WERI-Rb-1 (cell line): ENCODE measurements at regions not wholly inside any gene's neighbourhood (a gene's known extent, or its start where the extent isn't known, plus 50 kb on each side); places are given as distances from the start of the nearest gene placed in this dataset.

Source experiments
- DNase-seq: peaks from one replicate; pipeline ENCODE4 v3.0.0-alpha.2; 2020
- H3K27ac ChIP-seq: fragments of 250-450 bp; sonication (Bioruptor Pico); 2 replicates; pipeline ENCODE4 v1.5.1; 2020; ENCODE audit warnings: mild to moderate bottlenecking, moderate library complexity
- H3K27me3 ChIP-seq: fragments of 250-450 bp; sonication (Bioruptor Pico); 2 replicates; pipeline ENCODE4 v1.5.1; 2021; ENCODE audit warnings: mild to moderate bottlenecking, low read depth, moderate library complexity; ENCODE audit not compliant: insufficient read depth, severe bottlenecking
- H3K36me3 ChIP-seq: fragments of 250-450 bp; sonication (Bioruptor Pico); 2 replicates; pipeline ENCODE4 v1.5.1; 2020; ENCODE audit warnings: mild to moderate bottlenecking, moderate library complexity
- H3K4me3 ChIP-seq: 2 replicates; pipeline ENCODE4 v1.5.1; 2011; ENCODE audit warnings: low read depth, mild to moderate bottlenecking, control low read depth, low read length
- H3K9me3 ChIP-seq: fragments of 250-450 bp; sonication (Bioruptor Pico); 2 replicates; pipeline ENCODE4 v1.5.1; 2021; ENCODE audit warnings: mild to moderate bottlenecking, moderate library complexity; ENCODE audit not compliant: severe bottlenecking
- TF ChIP-seq, protein P1 (sequence below): IDR thresholded peaks from 2 replicates; pipeline ENCODE4 v1.5.1; 2011; ENCODE audit warnings: low read depth, mild to moderate bottlenecking, control low read depth, inconsistent platforms, low read length

DNA sequence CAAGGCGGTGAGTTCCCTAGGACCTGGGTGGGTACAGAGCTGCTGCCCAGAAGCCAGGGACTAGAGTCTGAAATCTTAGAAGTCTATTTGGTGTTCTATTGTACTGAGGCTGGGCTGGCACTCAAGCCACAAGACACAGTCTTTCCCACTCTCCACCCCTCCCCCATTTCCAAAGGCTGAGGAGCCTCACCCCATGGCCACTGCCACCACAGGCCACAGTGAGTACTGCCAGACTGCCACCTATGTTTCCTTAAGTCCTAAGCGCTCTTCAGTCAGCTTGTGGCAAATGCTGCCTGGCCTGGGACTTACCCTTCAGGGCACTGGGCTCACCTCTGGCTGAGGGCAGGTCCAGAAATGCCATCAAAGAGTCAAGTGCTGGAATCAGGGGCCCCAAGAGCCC, 469.3 kb downstream of the HAO1 start:
- no peaks in the 10 kb centered on the region for H3K36me3 ChIP-seq
- no peak overlapping the region for H3K4me3 ChIP-seq
- no peak for DNase-seq
- no peaks in the 10 kb centered on the region for H3K27me3 ChIP-seq
- H3K27ac ChIP-seq: no peak overlapping the region
- TF ChIP-seq, protein P1, sequence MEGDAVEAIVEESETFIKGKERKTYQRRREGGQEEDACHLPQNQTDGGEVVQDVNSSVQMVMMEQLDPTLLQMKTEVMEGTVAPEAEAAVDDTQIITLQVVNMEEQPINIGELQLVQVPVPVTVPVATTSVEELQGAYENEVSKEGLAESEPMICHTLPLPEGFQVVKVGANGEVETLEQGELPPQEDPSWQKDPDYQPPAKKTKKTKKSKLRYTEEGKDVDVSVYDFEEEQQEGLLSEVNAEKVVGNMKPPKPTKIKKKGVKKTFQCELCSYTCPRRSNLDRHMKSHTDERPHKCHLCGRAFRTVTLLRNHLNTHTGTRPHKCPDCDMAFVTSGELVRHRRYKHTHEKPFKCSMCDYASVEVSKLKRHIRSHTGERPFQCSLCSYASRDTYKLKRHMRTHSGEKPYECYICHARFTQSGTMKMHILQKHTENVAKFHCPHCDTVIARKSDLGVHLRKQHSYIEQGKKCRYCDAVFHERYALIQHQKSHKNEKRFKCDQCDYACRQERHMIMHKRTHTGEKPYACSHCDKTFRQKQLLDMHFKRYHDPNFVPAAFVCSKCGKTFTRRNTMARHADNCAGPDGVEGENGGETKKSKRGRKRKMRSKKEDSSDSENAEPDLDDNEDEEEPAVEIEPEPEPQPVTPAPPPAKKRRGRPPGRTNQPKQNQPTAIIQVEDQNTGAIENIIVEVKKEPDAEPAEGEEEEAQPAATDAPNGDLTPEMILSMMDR: no peak
- no peaks in the 10 kb centered on the region for H3K9me3 ChIP-seq

DNA sequence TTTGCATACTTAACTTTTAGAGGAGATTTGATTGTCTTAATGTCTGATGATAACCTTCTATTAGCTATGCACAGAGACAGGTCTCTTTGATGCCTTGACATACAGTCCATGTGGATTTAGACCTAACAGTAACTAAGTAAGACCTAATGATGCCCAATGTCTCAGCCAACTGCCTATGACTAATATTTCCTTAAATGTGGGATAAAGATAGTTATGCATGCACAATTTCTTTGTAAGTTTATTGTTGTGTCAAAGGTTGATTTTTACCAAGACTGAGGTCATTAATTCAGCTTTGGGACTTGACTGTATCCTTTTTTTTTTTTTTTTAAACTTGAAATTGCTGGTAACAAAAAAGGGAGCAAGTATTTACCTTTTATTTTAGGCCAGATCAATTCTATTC, 450.0 kb downstream of the HAO1 start:
- no peaks in the 10 kb centered on the region for H3K27me3 ChIP-seq
- H3K27ac ChIP-seq: no peak overlapping the region
- H3K9me3 ChIP-seq: no peaks in the 10 kb centered on the region
- no peak for DNase-seq
- no peaks in the 10 kb centered on the region for H3K36me3 ChIP-seq
- TF ChIP-seq, protein P1: no peak
- no peak overlapping the region for H3K4me3 ChIP-seq

DNA sequence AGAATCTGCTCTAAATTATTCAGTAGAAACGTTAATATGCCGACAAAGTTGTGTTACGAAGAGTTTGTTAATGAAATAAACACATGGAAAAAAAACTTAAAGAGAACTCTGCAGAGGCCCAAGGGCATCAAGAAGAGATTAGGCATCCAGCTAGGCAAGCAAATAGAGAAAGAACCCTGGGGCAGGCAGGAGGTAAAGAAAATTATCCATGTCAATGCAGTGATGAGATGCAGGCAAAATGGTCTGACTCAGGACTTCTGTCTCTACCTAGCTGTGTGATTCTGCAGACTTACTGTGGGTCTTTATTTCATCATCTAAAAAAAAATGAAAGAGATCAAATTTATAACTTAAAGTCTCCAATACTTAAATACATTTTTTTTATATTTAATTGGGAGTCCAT, 448.0 kb downstream of the HAO1 start:
- Histone ChIP-seq H3K9me3 (no peaks in the 10 kb centered on the region), H3K27ac (no peak overlapping the region), H3K36me3 (no peaks in the 10 kb centered on the region), H3K4me3 (no peak overlapping the region), H3K27me3 (no peaks in the 10 kb centered on the region)
- TF ChIP-seq, protein P1: no peak
- no peak for DNase-seq

DNA sequence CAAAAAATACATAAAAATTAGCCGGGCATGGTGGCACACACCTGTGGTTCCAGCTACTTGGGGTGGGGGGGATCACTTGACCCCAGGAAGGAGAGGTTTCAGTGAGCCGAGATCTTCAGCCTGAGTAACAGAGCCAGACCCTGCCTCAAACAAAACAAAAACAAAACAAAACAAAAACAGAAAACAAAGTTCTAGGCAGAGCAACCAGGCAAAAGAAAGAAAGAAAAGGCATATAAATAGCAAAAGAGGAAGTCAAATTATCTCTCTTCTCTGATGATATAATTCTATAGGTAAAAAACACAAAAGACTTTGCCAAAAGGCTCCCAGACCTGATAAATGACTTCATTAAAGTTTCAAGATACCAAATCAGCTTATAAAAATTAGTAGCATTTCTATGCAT, 446.9 kb downstream of the HAO1 start:
- Histone ChIP-seq H3K9me3 (no peaks in the 10 kb centered on the region), H3K4me3 (no peak overlapping the region), H3K27me3 (no peaks in the 10 kb centered on the region), H3K27ac (no peak overlapping the region), H3K36me3 (no peaks in the 10 kb centered on the region)
- DNase-seq: no peak
- TF ChIP-seq, protein P1: no peak

DNA sequence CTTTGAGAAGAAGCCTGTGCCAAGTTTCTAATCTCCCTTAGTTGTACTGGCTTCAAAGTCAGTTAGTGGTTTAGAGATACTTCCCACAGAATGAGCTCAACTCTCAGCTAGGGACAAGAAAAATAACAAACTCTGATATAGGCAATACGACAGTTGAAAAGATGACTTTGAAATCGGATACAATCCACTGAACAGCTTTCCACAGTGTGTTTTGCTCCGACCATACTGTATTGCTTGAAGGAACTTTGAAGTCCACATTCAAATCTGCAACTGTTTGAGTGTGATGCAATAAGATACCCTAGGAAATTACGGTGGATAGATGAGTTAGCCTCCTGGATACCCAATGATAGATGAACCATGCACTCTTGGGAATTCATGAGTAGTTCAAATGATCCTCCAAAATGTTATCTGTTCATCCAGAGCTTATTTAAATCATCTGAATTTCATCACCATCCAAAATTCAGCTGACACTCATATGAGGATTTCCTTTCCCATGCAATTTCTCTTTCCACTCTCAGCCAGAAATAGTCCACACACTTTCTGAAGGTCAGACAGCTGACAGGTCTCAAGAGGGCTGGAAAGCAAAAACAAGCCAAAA, 443.8 kb downstream of the HAO1 start:
- TF ChIP-seq, protein P1: no peak
- no peak for DNase-seq
- Histone ChIP-seq H3K9me3 (no peaks in the 10 kb centered on the region), H3K27ac (no peak overlapping the region), H3K4me3 (no peak overlapping the region), H3K27me3 (no peaks in the 10 kb centered on the region), H3K36me3 (no peaks in the 10 kb centered on the region)

DNA sequence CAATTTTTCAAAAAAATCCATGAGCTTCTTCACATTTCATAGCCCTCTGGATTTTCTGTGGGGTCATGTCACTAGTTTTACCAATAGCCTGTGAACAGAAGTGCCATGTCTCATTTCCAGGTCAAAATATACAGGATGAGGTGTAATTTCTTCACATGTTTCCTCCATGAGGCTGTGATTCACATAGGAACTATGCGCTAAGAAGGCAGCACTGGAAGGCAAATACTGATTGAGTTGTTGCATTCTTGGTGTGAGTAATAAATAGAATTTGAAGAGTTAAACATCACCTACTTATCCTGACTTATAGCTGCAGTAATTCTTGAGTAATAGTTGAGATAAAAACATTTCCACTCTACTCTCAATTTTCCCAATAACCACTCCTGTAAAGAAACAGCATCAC, 442.3 kb downstream of the HAO1 start:
- no peak overlapping the region for H3K4me3 ChIP-seq
- H3K9me3 ChIP-seq: no peaks in the 10 kb centered on the region
- H3K36me3 ChIP-seq: no peaks in the 10 kb centered on the region
- DNase-seq: no peak
- TF ChIP-seq, protein P1: no peak
- no peaks in the 10 kb centered on the region for H3K27me3 ChIP-seq
- no peak overlapping the region for H3K27ac ChIP-seq
